Uterus (tissue), 3 donors: ENCODE measurements at regions not wholly inside any gene's neighbourhood (a gene's known extent, or its start where the extent isn't known, plus 50 kb on each side); places are given as distances from the start of the nearest gene placed in this dataset.
"Not testable (repeated sequence)": the region's sequence is repeated elsewhere in the genome, so short reads cannot be mapped to it uniquely, and the experiment has no call there.

Source experiments
- DNase-seq, 2 donors: peaks; one replicate each; pipeline ENCODE4 v3.0.0-alpha.2; 2019 to 2020
- H3K27ac ChIP-seq, 2 donors: fragments of 200-600 bp; sonication (generic); 1 replicate in 1 of 2; 2 replicates in 1 of 2; pipeline ENCODE4 v1.5.1; 2016 to 2018
- H3K27me3 ChIP-seq, 2 donors: fragments of 200-600 bp; sonication (generic); one replicate each; pipeline ENCODE4 v1.5.1; 2018 to 2019; ENCODE audit warnings: control low read depth in 1 of 2
- H3K36me3 ChIP-seq, 2 donors: fragments of 200-600 bp; sonication (generic); one replicate each; pipeline ENCODE4 v1.5.1; 2019; ENCODE audit warnings: control low read depth in 1 of 2
- H3K4me1 ChIP-seq, 2 donors: fragments of 200-600 bp; sonication (generic); one replicate each; pipeline ENCODE4 v1.5.1; 2018 to 2019; ENCODE audit warnings: control low read depth in 1 of 2
- H3K4me3 ChIP-seq, 2 donors: fragments of 200-600 bp; sonication (generic); 1 replicate in 1 of 2; 2 replicates in 1 of 2; pipeline ENCODE4 v1.5.1; 2018 to 2019; ENCODE audit warnings: mild to moderate bottlenecking in 1 of 2
- H3K9me3 ChIP-seq, 2 donors: fragments of 200-600 bp; sonication (generic); one replicate each; pipeline ENCODE4 v1.5.1; 2019; ENCODE audit warnings: control low read depth in 1 of 2
- POLR2A ChIP-seq, 2 donors: fragments of 450-650 bp; IDR thresholded peaks; one replicate each; pipeline ENCODE4 v1.6.1; 2016; ENCODE audit warnings: antibody characterized with exemption in 2 of 2, mild to moderate bottlenecking in 1 of 2, moderate library complexity in 1 of 2
- intact Hi-C: fragments of 100-400 bp; cut with DNase I; formaldehyde crosslinking; loops from one replicate; pipeline ENCODE4 v1.15.1; 2023; ENCODE audit warnings: low total_unique reads
- TF ChIP-seq, protein P1 (sequence below), 4 experiments: fragments of 200-600 bp in 2 of 4; fragments of 450-650 bp in 2 of 4; sonication (generic) in 2 of 4; IDR thresholded peaks; one replicate each; pipeline ENCODE4 v1.5.1; 2016 to 2019; ENCODE audit warnings: antibody characterized with exemption in 4 of 4, mild to moderate bottlenecking in 2 of 4, moderate library complexity in 1 of 4
- donor health status: DM: yes; HTN: yes; CAD: no.

DNA sequence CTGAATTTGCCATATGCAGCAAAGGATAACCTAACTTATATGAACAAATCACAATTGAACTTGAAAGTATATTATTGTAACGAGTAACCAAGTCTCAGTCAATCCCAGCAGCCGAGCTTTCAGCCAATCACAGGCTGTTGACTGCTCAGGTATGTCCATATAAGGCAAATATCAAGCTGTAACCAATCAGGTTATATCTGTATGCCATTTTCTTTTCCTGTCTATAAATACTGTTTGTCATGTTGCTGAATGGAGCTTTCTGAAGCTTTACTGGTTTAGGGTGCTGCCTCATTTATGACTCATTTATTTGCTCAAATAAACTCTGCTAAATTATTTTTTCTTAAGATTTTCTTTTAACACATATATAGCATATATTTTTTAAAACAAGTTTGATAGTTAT, 1059.5 kb downstream of the GALC start:
- no peak for TF ChIP-seq POLR2A (IDR thresholded peaks at IDR 0.05)
- TF ChIP-seq, protein P1, sequence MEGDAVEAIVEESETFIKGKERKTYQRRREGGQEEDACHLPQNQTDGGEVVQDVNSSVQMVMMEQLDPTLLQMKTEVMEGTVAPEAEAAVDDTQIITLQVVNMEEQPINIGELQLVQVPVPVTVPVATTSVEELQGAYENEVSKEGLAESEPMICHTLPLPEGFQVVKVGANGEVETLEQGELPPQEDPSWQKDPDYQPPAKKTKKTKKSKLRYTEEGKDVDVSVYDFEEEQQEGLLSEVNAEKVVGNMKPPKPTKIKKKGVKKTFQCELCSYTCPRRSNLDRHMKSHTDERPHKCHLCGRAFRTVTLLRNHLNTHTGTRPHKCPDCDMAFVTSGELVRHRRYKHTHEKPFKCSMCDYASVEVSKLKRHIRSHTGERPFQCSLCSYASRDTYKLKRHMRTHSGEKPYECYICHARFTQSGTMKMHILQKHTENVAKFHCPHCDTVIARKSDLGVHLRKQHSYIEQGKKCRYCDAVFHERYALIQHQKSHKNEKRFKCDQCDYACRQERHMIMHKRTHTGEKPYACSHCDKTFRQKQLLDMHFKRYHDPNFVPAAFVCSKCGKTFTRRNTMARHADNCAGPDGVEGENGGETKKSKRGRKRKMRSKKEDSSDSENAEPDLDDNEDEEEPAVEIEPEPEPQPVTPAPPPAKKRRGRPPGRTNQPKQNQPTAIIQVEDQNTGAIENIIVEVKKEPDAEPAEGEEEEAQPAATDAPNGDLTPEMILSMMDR (IDR thresholded peaks at IDR 0.05): no peak
- Histone ChIP-seq H3K9me3 (no peaks in the 10 kb centered on the region), H3K27ac (no peak overlapping the region), H3K36me3 (no peaks in the 10 kb centered on the region), H3K4me3 (no peak overlapping the region), H3K4me1 (no peaks in the 10 kb centered on the region), H3K27me3 (no peaks in the 10 kb centered on the region)
- DNase-seq: no peak
- intact Hi-C loops: no loop called here

DNA sequence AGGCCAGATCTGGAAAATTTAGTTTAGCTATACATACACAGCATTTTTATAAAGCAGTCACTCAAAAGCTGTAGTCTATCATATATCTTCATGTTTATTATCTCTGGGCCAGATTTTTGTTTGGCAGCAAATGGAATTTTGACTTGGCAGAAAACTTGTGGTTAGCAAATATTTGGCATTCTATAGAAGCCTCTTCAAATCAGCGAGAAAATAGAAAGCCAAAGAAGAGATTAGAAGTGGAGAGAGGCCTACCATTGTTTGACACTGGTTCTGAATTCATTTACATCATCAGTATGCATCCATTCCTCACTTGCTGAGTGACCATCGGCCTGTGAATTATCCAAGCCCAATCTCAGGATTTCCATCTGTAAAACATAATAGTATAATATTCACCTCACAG, 1077.6 kb downstream of the GALC start:
- H3K4me1 ChIP-seq: no peaks in the 10 kb centered on the region
- no peak overlapping the region for H3K4me3 ChIP-seq
- intact Hi-C loops: no loop called here
- H3K36me3 ChIP-seq: no peaks in the 10 kb centered on the region
- DNase-seq: no peak
- H3K27me3 ChIP-seq: no peaks in the 10 kb centered on the region
- H3K27ac ChIP-seq: no peak overlapping the region
- TF ChIP-seq POLR2A (IDR thresholded peaks at IDR 0.05): no peak
- TF ChIP-seq, protein P1 (IDR thresholded peaks at IDR 0.05): no peak
- H3K9me3 ChIP-seq: no peaks in the 10 kb centered on the region

DNA sequence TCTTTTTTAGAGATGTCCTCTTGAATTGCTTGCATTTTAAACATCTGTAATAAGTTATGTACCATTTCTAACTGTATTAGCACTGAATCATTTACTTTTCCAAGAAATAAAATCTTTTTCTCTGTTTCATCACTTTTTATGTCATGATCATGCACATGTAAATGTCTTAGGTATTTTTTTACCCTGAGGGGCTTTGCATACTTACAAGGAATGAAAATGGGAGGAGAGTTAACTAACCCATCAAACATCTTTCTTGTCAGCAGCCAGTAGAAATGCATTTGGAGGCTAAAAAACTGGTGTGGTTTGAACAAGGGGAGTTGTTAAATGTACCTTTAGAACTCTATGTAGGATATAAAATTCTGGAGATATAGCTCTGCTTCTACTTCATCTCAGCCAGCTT, 1080.3 kb downstream of the GALC start:
- DNase-seq: no peak
- H3K27ac ChIP-seq: no peak overlapping the region
- H3K36me3 ChIP-seq: no peaks in the 10 kb centered on the region
- no peaks in the 10 kb centered on the region for H3K4me1 ChIP-seq
- H3K4me3 ChIP-seq: no peak overlapping the region
- TF ChIP-seq POLR2A (IDR thresholded peaks at IDR 0.05): no peak
- TF ChIP-seq, protein P1 (IDR thresholded peaks at IDR 0.05): no peak
- intact Hi-C loops: no loop called here
- no peaks in the 10 kb centered on the region for H3K27me3 ChIP-seq
- no peaks in the 10 kb centered on the region for H3K9me3 ChIP-seq

DNA sequence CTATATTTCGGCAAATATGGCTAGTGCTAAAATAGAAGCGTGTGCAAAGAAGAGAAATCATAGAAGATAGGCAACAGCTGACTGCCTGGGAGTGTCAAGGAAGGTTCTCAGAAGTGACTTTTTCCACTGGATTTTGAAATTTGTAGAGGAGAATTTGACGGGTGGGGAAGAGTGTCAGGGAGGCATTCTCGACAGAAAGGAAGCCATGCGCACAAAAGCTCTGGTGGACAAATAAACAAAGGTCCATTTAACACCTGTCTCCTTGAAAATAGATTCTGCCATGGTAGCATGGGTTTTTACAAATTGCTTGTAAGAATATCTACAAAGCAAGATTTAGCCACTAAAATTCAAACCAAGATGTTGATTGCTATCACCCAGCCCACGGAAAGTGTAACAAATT, 1081.5 kb downstream of the GALC start:
- Histone ChIP-seq H3K36me3 (no peaks in the 10 kb centered on the region), H3K27me3 (no peaks in the 10 kb centered on the region), H3K4me3 (no peak overlapping the region), H3K4me1 (no peaks in the 10 kb centered on the region), H3K27ac (no peak overlapping the region), H3K9me3 (no peaks in the 10 kb centered on the region)
- intact Hi-C loops: no loop called here
- no peak for DNase-seq
- TF ChIP-seq, protein P1 (IDR thresholded peaks at IDR 0.05): no peak
- TF ChIP-seq POLR2A (IDR thresholded peaks at IDR 0.05): no peak

DNA sequence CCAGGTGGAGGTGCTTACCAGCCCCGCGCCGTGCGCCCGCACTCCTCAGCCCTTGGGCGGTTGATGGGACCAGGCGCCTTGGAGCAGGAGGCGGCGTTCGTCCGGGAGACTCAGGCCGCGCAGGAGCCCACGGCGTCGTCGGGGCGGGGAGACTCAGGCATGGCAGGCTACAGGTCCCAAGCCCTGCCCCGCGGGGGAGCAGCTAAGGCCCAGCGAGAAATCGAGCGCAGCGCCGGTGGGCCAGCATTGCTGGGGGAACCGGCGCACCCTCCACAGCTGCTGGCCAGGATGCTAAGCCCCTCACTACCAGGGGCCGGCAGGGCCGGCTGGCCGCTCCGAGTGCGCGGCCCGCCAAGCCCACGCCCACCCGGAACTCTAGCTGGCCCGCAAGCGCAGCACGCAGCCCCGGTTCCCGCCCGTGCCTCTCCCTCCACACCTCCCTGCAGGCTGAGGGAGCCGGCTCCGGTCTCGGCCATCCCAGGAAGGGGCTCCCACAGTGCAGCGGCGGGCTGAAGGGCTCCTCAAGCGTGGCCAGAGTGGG, 1087.5 kb downstream of the GALC start:
- H3K4me1 ChIP-seq, intact Hi-C loops, H3K4me3 ChIP-seq, DNase-seq, H3K9me3 ChIP-seq, H3K36me3 ChIP-seq, H3K27me3 ChIP-seq, H3K27ac ChIP-seq: not testable (repeated sequence)
